HL-60 (cell line): ENCODE measurements at regions not wholly inside any gene's neighbourhood (a gene's known extent, or its start where the extent isn't known, plus 50 kb on each side); places are given as distances from the start of the nearest gene placed in this dataset.

Experiments used
- DNase-seq, 2 experiments: peaks; one replicate each; pipeline ENCODE4 v3.0.0-alpha.2; 2010 to 2020; ENCODE audit warnings: low read depth in 1 of 2, low spot score in 1 of 2
- H3K27ac ChIP-seq: fragments of 250-450 bp; sonication (Bioruptor Pico); replicated peaks from 2 replicates; pipeline ENCODE4 v1.5.1; 2020; ENCODE audit warnings: mild to moderate bottlenecking, moderate library complexity
- H3K27me3 ChIP-seq: fragments of 250-450 bp; sonication (Bioruptor Pico); 2 replicates; pipeline ENCODE4 v1.5.1; 2021; ENCODE audit warnings: mild to moderate bottlenecking, moderate library complexity; ENCODE audit not compliant: insufficient read depth, poor library complexity, severe bottlenecking
- H3K4me3 ChIP-seq: replicated peaks from 2 replicates; pipeline ENCODE4 v1.5.1; 2011; ENCODE audit warnings: mild to moderate bottlenecking, control low read depth, low read length; ENCODE audit not compliant: insufficient read depth
- GABPA ChIP-seq: IDR thresholded peaks from 2 replicates; pipeline ENCODE4 v1.6.1; 2012; ENCODE audit warnings: low read depth
- POLR2AphosphoS5 ChIP-seq: IDR thresholded peaks from 2 replicates; pipeline ENCODE4 v1.6.1; 2012; ENCODE audit warnings: low read depth
- REST ChIP-seq: IDR thresholded peaks from 2 replicates; pipeline ENCODE4 v1.6.1; 2012; ENCODE audit warnings: low read depth; ENCODE audit not compliant: insufficient replicate concordance
- SPI1 ChIP-seq: IDR thresholded peaks from 2 replicates; pipeline ENCODE4 v1.6.1; 2012; ENCODE audit warnings: low read depth, mild to moderate bottlenecking, borderline replicate concordance
- TF ChIP-seq, protein P1 (sequence below): IDR thresholded peaks from one replicate; pipeline ENCODE4 v1.5.1; 2011; ENCODE audit warnings: low read length, control low read depth, inconsistent platforms; ENCODE audit not compliant: insufficient read depth

- no peak overlapping the region for H3K27ac ChIP-seq
- TF ChIP-seq GABPA = no peak
- no peak for TF ChIP-seq POLR2AphosphoS5
- TF ChIP-seq, protein P1, sequence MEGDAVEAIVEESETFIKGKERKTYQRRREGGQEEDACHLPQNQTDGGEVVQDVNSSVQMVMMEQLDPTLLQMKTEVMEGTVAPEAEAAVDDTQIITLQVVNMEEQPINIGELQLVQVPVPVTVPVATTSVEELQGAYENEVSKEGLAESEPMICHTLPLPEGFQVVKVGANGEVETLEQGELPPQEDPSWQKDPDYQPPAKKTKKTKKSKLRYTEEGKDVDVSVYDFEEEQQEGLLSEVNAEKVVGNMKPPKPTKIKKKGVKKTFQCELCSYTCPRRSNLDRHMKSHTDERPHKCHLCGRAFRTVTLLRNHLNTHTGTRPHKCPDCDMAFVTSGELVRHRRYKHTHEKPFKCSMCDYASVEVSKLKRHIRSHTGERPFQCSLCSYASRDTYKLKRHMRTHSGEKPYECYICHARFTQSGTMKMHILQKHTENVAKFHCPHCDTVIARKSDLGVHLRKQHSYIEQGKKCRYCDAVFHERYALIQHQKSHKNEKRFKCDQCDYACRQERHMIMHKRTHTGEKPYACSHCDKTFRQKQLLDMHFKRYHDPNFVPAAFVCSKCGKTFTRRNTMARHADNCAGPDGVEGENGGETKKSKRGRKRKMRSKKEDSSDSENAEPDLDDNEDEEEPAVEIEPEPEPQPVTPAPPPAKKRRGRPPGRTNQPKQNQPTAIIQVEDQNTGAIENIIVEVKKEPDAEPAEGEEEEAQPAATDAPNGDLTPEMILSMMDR = no peak
- TF ChIP-seq REST = no peak
- no peak for TF ChIP-seq SPI1
- no peak for DNase-seq
Measured at GRCh38 chr6:103910018-103910417, 949.7 kb downstream of the HACE1 start.

GRCh38 chr6:103908898-103909297 lies 950.8 kb downstream of the HACE1 start:
- DNase-seq = no peak
- no peaks in the 10 kb centered on the region for H3K27me3 ChIP-seq
- H3K27ac ChIP-seq = no peak overlapping the region
- TF ChIP-seq POLR2AphosphoS5 (no peak), GABPA (no peak), SPI1 (no peak), REST (no peak)
- TF ChIP-seq, protein P1 = no peak
- H3K4me3 ChIP-seq = no peak overlapping the region

More at GRCh38 chr6:103910018-103910417, 949.7 kb downstream of the HACE1 start:
- Histone ChIP-seq H3K4me3 (no peak overlapping the region), H3K27me3 (no peaks in the 10 kb centered on the region)

DNA sequence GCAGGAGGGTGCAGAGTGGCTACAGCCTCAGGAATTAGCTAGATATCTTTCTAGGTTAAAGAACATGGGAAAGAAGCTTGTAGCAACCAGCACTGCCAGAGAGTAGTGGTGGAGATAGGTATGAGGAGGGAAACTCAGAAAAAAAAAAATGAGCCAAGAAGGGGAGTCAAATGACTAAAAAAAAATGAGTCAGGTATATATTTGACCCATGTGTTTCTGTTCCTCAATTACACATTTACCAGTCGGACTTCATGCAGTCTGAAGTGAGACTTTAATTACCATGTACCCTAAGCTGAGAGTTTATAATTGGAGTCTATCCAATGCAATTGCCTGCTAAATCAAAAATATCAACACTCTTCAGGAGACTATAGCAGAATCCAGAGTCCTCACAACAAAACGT lies 964.6 kb downstream of the HACE1 start:
- no peak overlapping the region for H3K27ac ChIP-seq
- no peaks in the 10 kb centered on the region for H3K27me3 ChIP-seq
- no peak for DNase-seq
- TF ChIP-seq, protein P1 = no peak
- no peak for TF ChIP-seq POLR2AphosphoS5
- TF ChIP-seq SPI1 = no peak
- no peak for TF ChIP-seq GABPA
- no peak for TF ChIP-seq REST
- H3K4me3 ChIP-seq = no peak overlapping the region
